CD4-positive, alpha-beta T cell treated with Interleukin-10 for 1 hour (primary cell): ENCODE measurements at regions not wholly inside any gene's neighbourhood (a gene's known extent, or its start where the extent isn't known, plus 50 kb on each side); places are given as distances from the start of the nearest gene placed in this dataset.

Experiments
- DNase-seq: peaks from one replicate; pipeline ENCODE4 v3.0.0-alpha.2; 2020

- no peak for DNase-seq
These were observed 235.7 kb downstream of the CDCA7 start for GRCh38 chr2:173590276-173590861.

- no peak for DNase-seq
These were observed 238.4 kb downstream of the CDCA7 start for GRCh38 chr2:173593109-173593508.

- DNase-seq, result no peak
These were observed 241.6 kb downstream of the CDCA7 start for GRCh38 chr2:173596244-173596643.

- no peak for DNase-seq
These were observed 243.9 kb downstream of the CDCA7 start for GRCh38 chr2:173598525-173598924.

GRCh38 chr2:173599821-173600359, 245.2 kb downstream of the CDCA7 start:
- no peak for DNase-seq

- no peak for DNase-seq
These were observed 247.6 kb downstream of the CDCA7 start for GRCh38 chr2:173602153-173602795.

GRCh38 chr2:173605994-173606393, 251.3 kb downstream of the CDCA7 start:
- no peak for DNase-seq

GRCh38 chr2:173606619-173607248, 252.1 kb downstream of the CDCA7 start:
- no peak for DNase-seq

GRCh38 chr2:173607606-173608311, 253.1 kb downstream of the CDCA7 start:
- DNase-seq, result no peak

- DNase-seq, result no peak
These were observed 256.4 kb downstream of the CDCA7 start for GRCh38 chr2:173611121-173611520.

- no peak for DNase-seq
These were observed 257.7 kb downstream of the CDCA7 start for GRCh38 chr2:173612354-173612753.

GRCh38 chr2:173613386-173613785, 258.7 kb downstream of the CDCA7 start:
- no peak for DNase-seq

GRCh38 chr2:173614265-173614930, 259.7 kb downstream of the CDCA7 start:
- DNase-seq, result no peak

- DNase-seq, result no peak
These were observed 269.0 kb downstream of the CDCA7 start for GRCh38 chr2:173623438-173624319.

- DNase-seq, result no peak
These were observed 270.6 kb downstream of the CDCA7 start for GRCh38 chr2:173625315-173625714.

GRCh38 chr2:173629076-173629475, 274.4 kb downstream of the CDCA7 start:
- DNase-seq, result no peak

- no peak for DNase-seq
These were observed 275.9 kb downstream of the CDCA7 start for GRCh38 chr2:173630425-173631126.

- DNase-seq, result no peak
These were observed 276.4 kb downstream of the CDCA7 start for GRCh38 chr2:173631127-173631460.

GRCh38 chr2:173644146-173644545, 289.5 kb downstream of the CDCA7 start:
- DNase-seq, result no peak

- no peak for DNase-seq
These were observed 293.1 kb downstream of the CDCA7 start for GRCh38 chr2:173647681-173648311.

GRCh38 chr2:173648816-173649215, 294.1 kb downstream of the CDCA7 start:
- no peak for DNase-seq
